Prostate gland (tissue), 2 donors: ENCODE measurements at regions not wholly inside any gene's neighbourhood (a gene's known extent, or its start where the extent isn't known, plus 50 kb on each side); places are given as distances from the start of the nearest gene placed in this dataset.

Experiments
- POLR2AphosphoS5 ChIP-seq: sonication (generic); formaldehyde crosslinking; IDR thresholded peaks from one replicate; pipeline ENCODE4 v1.6.1; 2017; ENCODE audit warnings: antibody characterized with exemption
- TF ChIP-seq, protein P1 (sequence below), 4 experiments: fragments of 200-600 bp in 2 of 4; fragments of 450-650 bp in 2 of 4; sonication (generic) in 2 of 4; IDR thresholded peaks; 1 replicate in 3 of 4; 2 replicates in 1 of 4; pipeline ENCODE4 v1.5.1; 2016 to 2019; ENCODE audit warnings: antibody characterized with exemption in 4 of 4, mild to moderate bottlenecking in 2 of 4, moderate library complexity in 2 of 4

GRCh38 chr11:91660036-91660435 is 564.6 kb upstream of the FAT3 start:
- TF ChIP-seq, protein P1, sequence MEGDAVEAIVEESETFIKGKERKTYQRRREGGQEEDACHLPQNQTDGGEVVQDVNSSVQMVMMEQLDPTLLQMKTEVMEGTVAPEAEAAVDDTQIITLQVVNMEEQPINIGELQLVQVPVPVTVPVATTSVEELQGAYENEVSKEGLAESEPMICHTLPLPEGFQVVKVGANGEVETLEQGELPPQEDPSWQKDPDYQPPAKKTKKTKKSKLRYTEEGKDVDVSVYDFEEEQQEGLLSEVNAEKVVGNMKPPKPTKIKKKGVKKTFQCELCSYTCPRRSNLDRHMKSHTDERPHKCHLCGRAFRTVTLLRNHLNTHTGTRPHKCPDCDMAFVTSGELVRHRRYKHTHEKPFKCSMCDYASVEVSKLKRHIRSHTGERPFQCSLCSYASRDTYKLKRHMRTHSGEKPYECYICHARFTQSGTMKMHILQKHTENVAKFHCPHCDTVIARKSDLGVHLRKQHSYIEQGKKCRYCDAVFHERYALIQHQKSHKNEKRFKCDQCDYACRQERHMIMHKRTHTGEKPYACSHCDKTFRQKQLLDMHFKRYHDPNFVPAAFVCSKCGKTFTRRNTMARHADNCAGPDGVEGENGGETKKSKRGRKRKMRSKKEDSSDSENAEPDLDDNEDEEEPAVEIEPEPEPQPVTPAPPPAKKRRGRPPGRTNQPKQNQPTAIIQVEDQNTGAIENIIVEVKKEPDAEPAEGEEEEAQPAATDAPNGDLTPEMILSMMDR (IDR thresholded peaks at IDR 0.05) = no peak
- TF ChIP-seq POLR2AphosphoS5 = no peak
